ENCODE measurements at regions not wholly inside any gene's neighbourhood (a gene's known extent, or its start where the extent isn't known, plus 50 kb on each side); places are given as distances from the start of the nearest gene placed in this dataset.

- TF ChIP-seq CTCF (optimal IDR thresholded peaks at IDR 0.05 in 1 of 3, IDR thresholded peaks at IDR 0.05 in 1 of 3, conservative IDR thresholded peaks at IDR 0.05 in 1 of 3; ENCODE audit: extremely low read depth in 1 of 3, insufficient read depth in 2 of 3, low read length in 3 of 3) (no peak), EZH2 (IDR thresholded peaks at IDR 0.05; ENCODE audit: low read length) (no peak)
Measured at GRCh38 chr3:176655404-176656094, 541.7 kb downstream of the TBL1XR1 start.
